CD4-positive, alpha-beta T cell (primary cell): ENCODE measurements at regions not wholly inside any gene's neighbourhood (a gene's known extent, or its start where the extent isn't known, plus 50 kb on each side); places are given as distances from the start of the nearest gene placed in this dataset.

Source experiments
- ATAC-seq: fragments of 200-7000 bp; cut with Tn5 transposase; one replicate; pipeline ENCODE4 v1.10.0; 2022; ENCODE audit warnings: mild to moderate bottlenecking; ENCODE audit not compliant: poor library complexity
- CTCF ChIA-PET: fragments of 350-600 bp; sonication (Branson Sonifier 250); formaldehyde crosslinking; loops from one replicate; lab custom pipeline; 2021; ENCODE audit warnings: antibody characterized with exemption, inconsistent platforms; lab: Charles Lee
- POLR2A ChIA-PET: fragments of 350-600 bp; sonication (Branson Sonifier 250); formaldehyde crosslinking; loops from one replicate; lab custom pipeline; 2021; ENCODE audit warnings: antibody characterized with exemption, inconsistent platforms; lab: Charles Lee
- DNase-seq, 14 experiments: peaks; one replicate each; pipeline ENCODE4 v3.0.0-alpha.2; 2013 to 2020; ENCODE audit warnings: mixed read lengths in 2 of 14
- H3K27ac ChIP-seq, 2 donors: one replicate each; pipeline versions ENCODE4 v1.5.1 to v1.7.0; 2013; ENCODE audit warnings: low read length in 2 of 2, low read depth in 1 of 2, mild to moderate bottlenecking in 1 of 2
- H3K27me3 ChIP-seq, 2 experiments: 1 replicate in 1 of 2; 2 replicates in 1 of 2; pipeline versions ENCODE4 v1.6.1 to v1.7.0; 2013; ENCODE audit warnings: low read length in 2 of 2, control low read depth in 1 of 2, mild to moderate bottlenecking in 1 of 2, moderate library complexity in 1 of 2; ENCODE audit not compliant: insufficient read depth in 2 of 2, control insufficient read depth in 1 of 2
- H3K36me3 ChIP-seq: one replicate; pipeline ENCODE4 v1.6.1; 2013; ENCODE audit warnings: low read length, control low read depth; ENCODE audit not compliant: insufficient read depth
- H3K4me1 ChIP-seq: one replicate; pipeline ENCODE4 v1.6.1; 2013; ENCODE audit warnings: low read length, control low read depth; ENCODE audit not compliant: insufficient read depth
- H3K4me3 ChIP-seq: one replicate; pipeline ENCODE4 v1.5.1; 2013; ENCODE audit warnings: mild to moderate bottlenecking, low read length, moderate library complexity
- H3K9me3 ChIP-seq, 2 experiments: 1 replicate in 1 of 2; 2 replicates in 1 of 2; pipeline versions ENCODE4 v1.6.1 to v1.7.0; 2013; ENCODE audit warnings: low read length in 2 of 2, mild to moderate bottlenecking in 2 of 2, control low read depth in 1 of 2, moderate library complexity in 1 of 2; ENCODE audit not compliant: control insufficient read depth in 1 of 2, insufficient read depth in 1 of 2
- H3K27ac Mint-ChIP-seq: one replicate; pipeline ENCODE4 v1.8.0; 2020; ENCODE audit warnings: mixed read lengths
- H3K27me3 Mint-ChIP-seq: one replicate; pipeline ENCODE4 v1.8.0; 2021; ENCODE audit warnings: mixed read lengths
- H3K36me3 Mint-ChIP-seq: one replicate; pipeline ENCODE4 v1.8.0; 2021; ENCODE audit warnings: low read depth, mixed read lengths
- H3K4me1 Mint-ChIP-seq: one replicate; pipeline ENCODE4 v1.8.0; 2021; ENCODE audit warnings: low read depth, mixed read lengths
- H3K4me3 Mint-ChIP-seq: one replicate; pipeline ENCODE4 v1.8.0; 2020; ENCODE audit warnings: mild to moderate bottlenecking, mixed read lengths
- H3K9me3 Mint-ChIP-seq: one replicate; pipeline ENCODE4 v1.8.0; 2020; ENCODE audit warnings: mixed read lengths
- intact Hi-C, 2 experiments: fragments of 100-400 bp; cut with DNase I in 1 of 2; cut with micrococcal nuclease in 1 of 2; formaldehyde crosslinking; loops; one replicate each; pipeline versions ENCODE4 v1.15.1 to v1.9.0; 2023 to 2025; cut with DNase I, micrococcal nuclease
- TF ChIP-seq, protein P1 (sequence below): fragments of 200-600 bp; IDR thresholded peaks from one replicate; pipeline ENCODE4 v1.8.0; 2022; ENCODE audit warnings: antibody characterized with exemption, mild to moderate bottlenecking

GRCh38 chr4:111449657-111450056, 695.6 kb upstream of the FAM241A start:
- Mint-ChIP-seq H3K27ac (no peak overlapping the region), H3K27me3 (no peaks in the 10 kb centered on the region), H3K9me3 (peaks cover 8% of the 10 kb centered on the region), H3K4me3 (no peak overlapping the region), H3K4me1 (no peaks in the 10 kb centered on the region), H3K36me3 (no peaks in the 10 kb centered on the region)
- DNase-seq (no peak), ATAC-seq (no peak)
- no peaks in the 10 kb centered on the region for H3K27me3 ChIP-seq
- intact Hi-C loops, result no loop called here
- TF ChIP-seq, protein P1, sequence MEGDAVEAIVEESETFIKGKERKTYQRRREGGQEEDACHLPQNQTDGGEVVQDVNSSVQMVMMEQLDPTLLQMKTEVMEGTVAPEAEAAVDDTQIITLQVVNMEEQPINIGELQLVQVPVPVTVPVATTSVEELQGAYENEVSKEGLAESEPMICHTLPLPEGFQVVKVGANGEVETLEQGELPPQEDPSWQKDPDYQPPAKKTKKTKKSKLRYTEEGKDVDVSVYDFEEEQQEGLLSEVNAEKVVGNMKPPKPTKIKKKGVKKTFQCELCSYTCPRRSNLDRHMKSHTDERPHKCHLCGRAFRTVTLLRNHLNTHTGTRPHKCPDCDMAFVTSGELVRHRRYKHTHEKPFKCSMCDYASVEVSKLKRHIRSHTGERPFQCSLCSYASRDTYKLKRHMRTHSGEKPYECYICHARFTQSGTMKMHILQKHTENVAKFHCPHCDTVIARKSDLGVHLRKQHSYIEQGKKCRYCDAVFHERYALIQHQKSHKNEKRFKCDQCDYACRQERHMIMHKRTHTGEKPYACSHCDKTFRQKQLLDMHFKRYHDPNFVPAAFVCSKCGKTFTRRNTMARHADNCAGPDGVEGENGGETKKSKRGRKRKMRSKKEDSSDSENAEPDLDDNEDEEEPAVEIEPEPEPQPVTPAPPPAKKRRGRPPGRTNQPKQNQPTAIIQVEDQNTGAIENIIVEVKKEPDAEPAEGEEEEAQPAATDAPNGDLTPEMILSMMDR, result no peak
- H3K4me3 ChIP-seq, result no peak overlapping the region
- no peaks in the 10 kb centered on the region for H3K4me1 ChIP-seq
- ChIA-PET POLR2A (no interaction called here), CTCF (no interaction called here)
- no peaks in the 10 kb centered on the region for H3K36me3 ChIP-seq
- no peak overlapping the region for H3K27ac ChIP-seq
- no peaks in the 10 kb centered on the region for H3K9me3 ChIP-seq

DNA sequence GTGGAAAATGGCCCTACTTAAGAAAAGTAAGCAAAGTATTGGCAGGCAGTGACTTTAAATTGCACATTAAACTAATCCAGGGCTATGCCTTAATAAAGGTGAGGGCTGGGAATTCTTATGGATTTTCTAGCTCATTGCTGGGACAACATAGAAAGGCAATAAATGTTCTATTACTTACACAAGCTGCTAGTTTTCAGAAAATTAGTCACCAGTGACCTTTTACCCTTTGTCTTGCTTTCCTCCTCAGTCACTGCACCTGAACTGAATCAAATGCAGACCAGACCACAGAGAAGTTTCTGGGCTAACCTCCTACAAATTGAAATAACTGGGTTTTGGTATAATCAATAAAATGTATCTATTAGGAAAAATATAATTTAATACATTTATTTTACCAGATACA, 694.4 kb upstream of the FAM241A start:
- H3K36me3 Mint-ChIP-seq, result no peaks in the 10 kb centered on the region
- Histone ChIP-seq H3K27me3 (no peaks in the 10 kb centered on the region), H3K27ac (no peak overlapping the region), H3K4me1 (no peaks in the 10 kb centered on the region), H3K4me3 (no peak overlapping the region), H3K36me3 (no peaks in the 10 kb centered on the region), H3K9me3 (no peaks in the 10 kb centered on the region)
- no peaks in the 10 kb centered on the region for H3K4me1 Mint-ChIP-seq
- H3K9me3 Mint-ChIP-seq, result peaks cover 4% of the 10 kb centered on the region
- TF ChIP-seq, protein P1, result no peak
- intact Hi-C loops, result no loop called here
- no peak overlapping the region for H3K27ac Mint-ChIP-seq
- ATAC-seq (no peak), DNase-seq (no peak)
- ChIA-PET CTCF (no interaction called here), POLR2A (no interaction called here)
- no peaks in the 10 kb centered on the region for H3K27me3 Mint-ChIP-seq
- no peak overlapping the region for H3K4me3 Mint-ChIP-seq

GRCh38 chr4:111453216-111453615, 692.0 kb upstream of the FAM241A start:
- no peaks in the 10 kb centered on the region for H3K9me3 ChIP-seq
- DNase-seq (no peak), ATAC-seq (no peak)
- H3K36me3 ChIP-seq, result no peaks in the 10 kb centered on the region
- H3K27me3 Mint-ChIP-seq, result no peaks in the 10 kb centered on the region
- H3K4me1 Mint-ChIP-seq, result no peaks in the 10 kb centered on the region
- no peak overlapping the region for H3K4me3 ChIP-seq
- TF ChIP-seq, protein P1, result no peak
- no peak overlapping the region for H3K27ac Mint-ChIP-seq
- intact Hi-C loops, result no loop called here
- ChIA-PET CTCF (no interaction called here), POLR2A (no interaction called here)
- no peak overlapping the region for H3K4me3 Mint-ChIP-seq
- H3K4me1 ChIP-seq, result no peaks in the 10 kb centered on the region
- no peaks in the 10 kb centered on the region for H3K9me3 Mint-ChIP-seq
- no peaks in the 10 kb centered on the region for H3K27me3 ChIP-seq
- no peaks in the 10 kb centered on the region for H3K36me3 Mint-ChIP-seq
- H3K27ac ChIP-seq, result no peak overlapping the region
